ENCODE measurements at regions not wholly inside any gene's neighbourhood (a gene's known extent, or its start where the extent isn't known, plus 50 kb on each side); places are given as distances from the start of the nearest gene placed in this dataset.

DNA sequence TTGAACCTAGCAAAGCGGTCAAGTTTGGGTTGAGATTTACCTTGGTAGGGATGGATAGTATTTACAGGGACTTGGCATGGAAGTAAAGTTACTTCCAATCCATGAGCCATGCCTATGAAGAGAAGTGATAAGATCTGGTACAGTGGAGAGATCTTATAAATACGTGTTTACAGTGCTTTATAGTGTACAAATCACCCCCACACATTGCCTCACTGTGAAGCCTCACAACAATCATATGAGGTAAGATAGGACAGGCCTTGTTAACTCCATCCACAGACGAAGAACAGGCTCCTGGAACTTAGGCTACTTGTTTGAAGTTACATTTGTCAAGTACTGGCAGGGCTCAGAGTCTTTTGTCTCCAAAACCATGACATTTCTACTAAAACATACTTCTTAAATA lies 159.8 kb downstream of the PLPPR4 start:
- no peaks in the 10 kb centered on the region for H3K4me1 ChIP-seq

GRCh38 chr1:99429754-99430153 lies 165.5 kb downstream of the PLPPR4 start:
- Histone ChIP-seq H3K27me3 (no peaks in the 10 kb centered on the region), H3K4me3 (no peak overlapping the region), H3K36me3 (no peaks in the 10 kb centered on the region), H3K27ac (no peak overlapping the region), H3K9me3 (peaks cover 0 to 2% (median 0%) of the 10 kb centered on the region in 4 donors), H3K4me1 (no peaks in the 10 kb centered on the region)
- 88 to 91% methylated on average over 1 of the region's 1 CpG for WGBS, 2 donors
- no peak for DNase-seq
- ATAC-seq (ENCODE audit: low FRiP score in 2 of 2) = no peak
- no peak for TF ChIP-seq POLR2A (IDR thresholded peaks at IDR 0.05)
- no peak for TF ChIP-seq POLR2AphosphoS5 (IDR thresholded peaks at IDR 0.05)
- no peak for TF ChIP-seq CTCF (IDR thresholded peaks at IDR 0.05)
- TF ChIP-seq EP300 (IDR thresholded peaks at IDR 0.05) = no peak

More for the DNA sequence above, 159.8 kb downstream of the PLPPR4 start:
- TF ChIP-seq CTCF (IDR thresholded peaks at IDR 0.05) (no peak), POLR2A (IDR thresholded peaks at IDR 0.05) (no peak), POLR2AphosphoS5 (IDR thresholded peaks at IDR 0.05) (no peak), EP300 (IDR thresholded peaks at IDR 0.05) (no peak)
- Histone ChIP-seq H3K9me3 (peaks cover 0 to under 1% (median 0%) of the 10 kb centered on the region in 4 donors), H3K27ac (no peak overlapping the region), H3K36me3 (no peaks in the 10 kb centered on the region), H3K4me3 (no peak overlapping the region), H3K27me3 (no peaks in the 10 kb centered on the region)
- WGBS, 2 donors = 79 to 83% methylated on average over 3 of the region's 3 CpGs
- DNase-seq (no peak), ATAC-seq (ENCODE audit: low FRiP score in 2 of 2) (no peak)

GRCh38 chr1:99438656-99439230 lies 174.5 kb downstream of the PLPPR4 start:
- no peaks in the 10 kb centered on the region for H3K9me3 ChIP-seq
- no peak for DNase-seq
- no peaks in the 10 kb centered on the region for H3K36me3 ChIP-seq
- H3K27me3 ChIP-seq = no peaks in the 10 kb centered on the region
- WGBS, 2 donors = 86 to 87% methylated on average over 4 of the region's 4 CpGs
- H3K4me3 ChIP-seq = no peak overlapping the region
- H3K27ac ChIP-seq = no peak overlapping the region
- TF ChIP-seq POLR2A (IDR thresholded peaks at IDR 0.05) (no peak), POLR2AphosphoS5 (IDR thresholded peaks at IDR 0.05) (no peak), CTCF (IDR thresholded peaks at IDR 0.05) (no peak), EP300 (IDR thresholded peaks at IDR 0.05) (no peak)
- no peaks in the 10 kb centered on the region for H3K4me1 ChIP-seq
- no peak for ATAC-seq (ENCODE audit: low FRiP score in 2 of 2)

DNA sequence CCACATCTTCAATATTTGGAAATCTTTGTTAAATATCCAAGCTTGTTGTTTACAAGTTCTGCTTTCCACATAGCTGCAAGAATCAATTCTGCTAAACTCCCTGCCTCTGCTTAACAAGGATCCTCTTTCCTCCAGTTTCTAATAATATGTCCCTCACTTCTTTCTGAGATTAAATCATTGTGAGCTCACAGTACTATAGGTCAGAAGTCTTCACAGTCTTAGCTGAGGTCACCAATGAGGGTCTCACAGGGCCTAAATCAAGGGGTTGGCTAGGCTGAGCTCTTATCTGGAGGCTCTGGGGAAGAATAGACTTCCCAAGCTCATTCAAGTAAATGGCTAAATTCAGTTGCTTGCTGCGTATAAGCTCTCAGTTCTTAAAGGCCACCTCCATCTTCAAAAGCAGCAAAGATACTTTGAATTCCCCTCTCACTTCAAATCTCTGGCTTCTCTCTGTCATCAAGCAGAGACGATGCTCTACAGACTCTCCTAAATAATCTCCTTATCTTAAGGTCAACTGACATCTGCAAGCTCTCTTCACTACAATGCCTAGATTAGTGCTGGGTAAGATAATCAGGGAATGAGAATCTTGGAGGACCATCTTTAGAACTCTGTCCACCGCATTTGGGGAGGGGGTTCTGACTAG lies 175.3 kb downstream of the PLPPR4 start:
- ATAC-seq (ENCODE audit: low FRiP score in 2 of 2) (no peak), DNase-seq (no peak)
- no peaks in the 10 kb centered on the region for H3K36me3 ChIP-seq
- no peak overlapping the region for H3K27ac ChIP-seq
- no peak for TF ChIP-seq CTCF (IDR thresholded peaks at IDR 0.05)
- H3K4me1 ChIP-seq = no peaks in the 10 kb centered on the region
- H3K27me3 ChIP-seq = no peaks in the 10 kb centered on the region
- WGBS, 2 donors = 89 to 92% methylated on average over 3 of the region's 3 CpGs
- H3K4me3 ChIP-seq = no peak overlapping the region
- no peaks in the 10 kb centered on the region for H3K9me3 ChIP-seq
